SHP77 (cell line): ENCODE measurements at regions not wholly inside any gene's neighbourhood (a gene's known extent, or its start where the extent isn't known, plus 50 kb on each side); places are given as distances from the start of the nearest gene placed in this dataset.

Experiments
- DNase-seq, 2 experiments: peaks; one replicate each; lab custom pipeline; 2025; lab: John Stamatoyannopoulos, UW

- DNase-seq: no peak
Measured at GRCh38 chr1:80066060-80066459, 1059.5 kb upstream of the ADGRL4 start.

- DNase-seq: no peak
Measured at GRCh38 chr1:80064524-80064923, 1058.0 kb upstream of the ADGRL4 start.

- DNase-seq: no peak
Measured at GRCh38 chr1:80059940-80060339, 1053.4 kb upstream of the ADGRL4 start.

- DNase-seq: no peak
Measured at GRCh38 chr1:80056179-80056578, 1049.6 kb upstream of the ADGRL4 start.

- DNase-seq: peak; percentile 99
Measured at GRCh38 chr1:80054129-80054528, 1047.6 kb upstream of the ADGRL4 start.

- no peak for DNase-seq
Measured at GRCh38 chr1:80053613-80054012, 1047.1 kb upstream of the ADGRL4 start.

GRCh38 chr1:80050523-80050922 is 1044.0 kb upstream of the ADGRL4 start:
- no peak for DNase-seq

- DNase-seq: no peak
Measured at GRCh38 chr1:80050085-80050484, 1043.6 kb upstream of the ADGRL4 start.

- DNase-seq: no peak
Measured at GRCh38 chr1:80048716-80049115, 1042.2 kb upstream of the ADGRL4 start.

GRCh38 chr1:80047791-80048190 is 1041.3 kb upstream of the ADGRL4 start:
- no peak for DNase-seq

- no peak for DNase-seq
Measured at GRCh38 chr1:80044662-80045061, 1038.1 kb upstream of the ADGRL4 start.

GRCh38 chr1:80036690-80037432 is 1030.3 kb upstream of the ADGRL4 start:
- no peak for DNase-seq

GRCh38 chr1:80023358-80023757 is 1016.8 kb upstream of the ADGRL4 start:
- DNase-seq: no peak

- no peak for DNase-seq
Measured at GRCh38 chr1:80021891-80022290, 1015.4 kb upstream of the ADGRL4 start.

- DNase-seq: no peak
Measured at GRCh38 chr1:80018348-80018747, 1011.8 kb upstream of the ADGRL4 start.

- DNase-seq: no peak
Measured at GRCh38 chr1:80008934-80009333, 1002.4 kb upstream of the ADGRL4 start.

GRCh38 chr1:80003250-80003649 is 996.7 kb upstream of the ADGRL4 start:
- DNase-seq: no peak

GRCh38 chr1:79988401-79988800 is 981.9 kb upstream of the ADGRL4 start:
- DNase-seq: no peak

- no peak for DNase-seq
Measured at GRCh38 chr1:79982211-79982610, 975.7 kb upstream of the ADGRL4 start.

GRCh38 chr1:79981481-79981880 is 975.0 kb upstream of the ADGRL4 start:
- no peak for DNase-seq

GRCh38 chr1:79979346-79979745 is 972.8 kb upstream of the ADGRL4 start:
- DNase-seq: no peak

GRCh38 chr1:79976287-79976686 is 969.8 kb upstream of the ADGRL4 start:
- no peak for DNase-seq

- no peak for DNase-seq
Measured at GRCh38 chr1:79974659-79975058, 968.1 kb upstream of the ADGRL4 start.

- peak in 1 of 2 experiments; percentile 37 for DNase-seq
Measured at GRCh38 chr1:79969886-79970285, 963.4 kb upstream of the ADGRL4 start.
